Upper lobe of left lung (tissue), 6 donors: ENCODE measurements at regions not wholly inside any gene's neighbourhood (a gene's known extent, or its start where the extent isn't known, plus 50 kb on each side); places are given as distances from the start of the nearest gene placed in this dataset.

Experiments
- ATAC-seq, 2 donors: fragments of 200-7000 bp; cut with Tn5 transposase; one replicate each; pipeline ENCODE4 v1.9.1; 2022; ENCODE audit warnings: mild to moderate bottlenecking in 2 of 2, moderate library complexity in 2 of 2; ENCODE audit not compliant: low FRiP score in 2 of 2
- DNase-seq, 2 donors: peaks; one replicate each; pipeline ENCODE4 v3.0.0-alpha.2; 2019 to 2020
- H3K27ac ChIP-seq, 4 donors: fragments of 200-600 bp; sonication (generic); one replicate each; pipeline ENCODE4 v1.5.1; 2016 to 2019
- H3K27me3 ChIP-seq, 4 donors: fragments of 200-600 bp; sonication (generic); one replicate each; pipeline ENCODE4 v1.5.1; 2017 to 2019
- H3K36me3 ChIP-seq, 4 donors: fragments of 200-600 bp; sonication (generic); one replicate each; pipeline ENCODE4 v1.5.1; 2016 to 2019
- H3K4me1 ChIP-seq, 4 donors: fragments of 200-600 bp; sonication (generic); one replicate each; pipeline ENCODE4 v1.5.1; 2018 to 2019
- H3K4me3 ChIP-seq, 4 donors: fragments of 200-600 bp; sonication (generic); one replicate each; pipeline ENCODE4 v1.5.1; 2017 to 2019; ENCODE audit warnings: mild to moderate bottlenecking in 2 of 4, moderate library complexity in 1 of 4
- H3K9me3 ChIP-seq, 4 donors: fragments of 200-600 bp; sonication (generic); one replicate each; pipeline ENCODE4 v1.5.1; 2018 to 2019
- CTCF ChIP-seq, 6 experiments: fragments of 450-650 bp in 4 of 6; fragments of 200-600 bp in 2 of 6; sonication (generic) in 2 of 6; IDR thresholded peaks; one replicate each; pipeline ENCODE4 v1.5.1; 2016 to 2019; ENCODE audit warnings: antibody characterized with exemption in 6 of 6
- EP300 ChIP-seq, 4 donors: sonication (generic); formaldehyde crosslinking; IDR thresholded peaks; one replicate each; pipeline ENCODE4 v1.5.1; 2017; ENCODE audit warnings: antibody characterized with exemption in 4 of 4, control low read depth in 2 of 4
- POLR2A ChIP-seq, 4 donors: fragments of 450-650 bp; IDR thresholded peaks; one replicate each; pipeline ENCODE4 v1.5.1; 2016 to 2017; ENCODE audit warnings: antibody characterized with exemption in 4 of 4, mild to moderate bottlenecking in 2 of 4
- POLR2AphosphoS5 ChIP-seq, 2 donors: sonication (generic); formaldehyde crosslinking; IDR thresholded peaks; one replicate each; pipeline ENCODE4 v1.5.1; 2017; ENCODE audit warnings: antibody characterized with exemption in 2 of 2
- WGBS, 2 donors: methylation state at CpG; one replicate each; pipeline ENCODE4 v1.1.5; 2017 to 2018; 5-methylcytosine and 5-hydroxymethylcytosine counted together
- donor health status: DM: no; HTN: no; CAD: no; lungs with moderate emphysema.
- donor health status: DM: no; HTN: yes; CAD: no; lungs with severe emphysema.

- no peaks in the 10 kb centered on the region for H3K36me3 ChIP-seq
- no peaks in the 10 kb centered on the region for H3K9me3 ChIP-seq
- WGBS, 2 donors: 85 to 86% methylated on average over 6 of the region's 6 CpGs
- no peak overlapping the region for H3K27ac ChIP-seq
- ATAC-seq (peak in 1 of 2 donors; percentile 73), DNase-seq (no peak)
- no peak for TF ChIP-seq POLR2AphosphoS5 (IDR thresholded peaks at IDR 0.05)
- no peak for TF ChIP-seq EP300 (IDR thresholded peaks at IDR 0.05)
- no peak for TF ChIP-seq POLR2A (IDR thresholded peaks at IDR 0.05)
- no peak for TF ChIP-seq CTCF (IDR thresholded peaks at IDR 0.05)
- H3K4me3 ChIP-seq: no peak overlapping the region
- H3K27me3 ChIP-seq: no peaks in the 10 kb centered on the region
- no peaks in the 10 kb centered on the region for H3K4me1 ChIP-seq
Measured at GRCh38 chr12:25424211-25424731, 128.8 kb downstream of the LMNTD1 start.

- Histone ChIP-seq H3K27ac (no peak overlapping the region), H3K4me3 (no peak overlapping the region), H3K27me3 (no peaks in the 10 kb centered on the region), H3K9me3 (no peaks in the 10 kb centered on the region), H3K4me1 (no peaks in the 10 kb centered on the region), H3K36me3 (no peaks in the 10 kb centered on the region)
- WGBS, 2 donors: 82 to 93% methylated on average over 11 of the region's 11 CpGs
- TF ChIP-seq EP300 (IDR thresholded peaks at IDR 0.05) (no peak), POLR2AphosphoS5 (IDR thresholded peaks at IDR 0.05) (no peak), POLR2A (IDR thresholded peaks at IDR 0.05) (no peak)
- DNase-seq (no peak), ATAC-seq (peak in 1 of 2 donors; percentile 20)
Measured at GRCh38 chr12:25423355-25424050, 129.6 kb downstream of the LMNTD1 start.

GRCh38 chr12:25422241-25422640, 130.8 kb downstream of the LMNTD1 start:
- Histone ChIP-seq H3K9me3 (no peaks in the 10 kb centered on the region), H3K36me3 (no peaks in the 10 kb centered on the region), H3K27ac (no peak overlapping the region), H3K27me3 (no peaks in the 10 kb centered on the region), H3K4me3 (no peak overlapping the region), H3K4me1 (no peaks in the 10 kb centered on the region)
- ATAC-seq (no peak), DNase-seq (no peak)
- TF ChIP-seq EP300 (IDR thresholded peaks at IDR 0.05) (no peak), CTCF (IDR thresholded peaks at IDR 0.05) (no peak), POLR2AphosphoS5 (IDR thresholded peaks at IDR 0.05) (no peak), POLR2A (IDR thresholded peaks at IDR 0.05) (no peak)
- 91 to 93% methylated on average over 1 of the region's 1 CpG for WGBS, 2 donors

- TF ChIP-seq EP300 (IDR thresholded peaks at IDR 0.05): no peak
- TF ChIP-seq POLR2A (IDR thresholded peaks at IDR 0.05): no peak
- no peak for TF ChIP-seq CTCF (IDR thresholded peaks at IDR 0.05)
- TF ChIP-seq POLR2AphosphoS5 (IDR thresholded peaks at IDR 0.05): no peak
- DNase-seq (no peak), ATAC-seq (no peak)
- Histone ChIP-seq H3K27ac (no peak overlapping the region), H3K4me1 (no peaks in the 10 kb centered on the region), H3K27me3 (no peaks in the 10 kb centered on the region), H3K4me3 (no peak overlapping the region), H3K9me3 (no peaks in the 10 kb centered on the region), H3K36me3 (no peaks in the 10 kb centered on the region)
- WGBS, 2 donors: 91 to 100% methylated on average over 2 of the region's 2 CpGs
Measured at GRCh38 chr12:25421651-25422167, 131.4 kb downstream of the LMNTD1 start.

- ATAC-seq (no peak), DNase-seq (no peak)
- Histone ChIP-seq H3K27me3 (no peaks in the 10 kb centered on the region), H3K9me3 (no peaks in the 10 kb centered on the region), H3K4me1 (no peaks in the 10 kb centered on the region), H3K4me3 (no peak overlapping the region), H3K27ac (no peak overlapping the region), H3K36me3 (no peaks in the 10 kb centered on the region)
- 51 to 67% methylated on average over 4 of the region's 4 CpGs for WGBS, 2 donors
- TF ChIP-seq CTCF (IDR thresholded peaks at IDR 0.05) (no peak), POLR2A (IDR thresholded peaks at IDR 0.05) (no peak), POLR2AphosphoS5 (IDR thresholded peaks at IDR 0.05) (no peak)
Measured at GRCh38 chr12:25420116-25420515, 133.0 kb downstream of the LMNTD1 start.
